Endothelial cell of umbilical vein (primary cell): ENCODE measurements at regions not wholly inside any gene's neighbourhood (a gene's known extent, or its start where the extent isn't known, plus 50 kb on each side); places are given as distances from the start of the nearest gene placed in this dataset.

Source experiments
- BruUV-seq: library from RNA; stranded (reverse); fragments of 400-500 nt; replicated peaks from 2 replicates; lab custom pipeline; 2021; lab: Mats Ljungman, UMichigan
- CTCF ChIA-PET: fragments of 300-600, 350-600 bp; sonication (Branson Sonifier 250); formaldehyde crosslinking; loops from one replicate; lab custom pipeline; 2021; ENCODE audit warnings: antibody characterized with exemption, inconsistent platforms; lab: Charles Lee
- POLR2A ChIA-PET: fragments of 300-600, 350-600 bp; sonication (Branson Sonifier 250); formaldehyde crosslinking; loops from one replicate; lab custom pipeline; 2021; ENCODE audit warnings: antibody characterized with exemption, inconsistent platforms; lab: Charles Lee
- DNase-seq: peaks from one replicate; pipeline ENCODE4 v3.0.0-alpha.2; 2011; ENCODE audit warnings: low read depth, low spot score
- FAIRE-seq: peaks from 2 replicates; lab custom pipeline; 2011; peaks lifted over from hg19 to GRCh38; lab: Jason Lieb, UNC
- H2AFZ ChIP-seq: 2 replicates; pipeline ENCODE4 v1.6.0; 2012; ENCODE audit warnings: low read depth, low read length, control low read depth, inconsistent platforms
- H3K27ac ChIP-seq: 2 replicates; pipeline ENCODE4 v1.5.1; 2011; ENCODE audit warnings: low read depth, mild to moderate bottlenecking, control low read depth, low read length, moderate library complexity; ENCODE audit not compliant: insufficient read depth
- H3K27me3 ChIP-seq, 2 experiments: 2 replicates each; pipeline versions ENCODE4 v1.6.0 to v1.6.1; 2011; ENCODE audit warnings: low read length in 2 of 2, mixed read lengths in 1 of 2; ENCODE audit not compliant: control insufficient read depth in 2 of 2, insufficient read depth in 2 of 2
- H3K36me3 ChIP-seq, 2 experiments: 2 replicates in 1 of 2; 3 replicates in 1 of 2; pipeline ENCODE4 v1.5.1; 2011; ENCODE audit warnings: low read length in 2 of 2, mild to moderate bottlenecking in 1 of 2, moderate library complexity in 1 of 2; ENCODE audit not compliant: control insufficient read depth in 2 of 2, insufficient read depth in 2 of 2; ENCODE audit errors: extremely low read depth in 1 of 2
- H3K4me1 ChIP-seq: 3 replicates; pipeline ENCODE4 v1.5.1; 2011; ENCODE audit warnings: mild to moderate bottlenecking, low read length; ENCODE audit not compliant: control insufficient read depth, insufficient read depth; ENCODE audit errors: extremely low read depth
- H3K4me2 ChIP-seq: 2 replicates; pipeline ENCODE4 v1.6.1; 2011; ENCODE audit warnings: low read length, control low read depth, mixed read lengths; ENCODE audit not compliant: insufficient read depth
- H3K4me3 ChIP-seq, 3 experiments: fragments of 200-600 bp in 1 of 3; sonication (generic), shearing (Covaris generic) in 1 of 3; replicated peaks in 1 of 3; 2 replicates each; pipeline ENCODE4 v1.5.1; 2011 to 2016; ENCODE audit warnings: control low read depth in 3 of 3, low read length in 3 of 3, mild to moderate bottlenecking in 2 of 3, inconsistent platforms in 1 of 3, low read depth in 1 of 3, moderate library complexity in 1 of 3; ENCODE audit not compliant: insufficient read depth in 1 of 3
- H3K79me2 ChIP-seq: 2 replicates; pipeline ENCODE4 v1.6.0; 2012; ENCODE audit warnings: low read length, inconsistent platforms; ENCODE audit not compliant: control insufficient read depth, insufficient read depth
- H3K9ac ChIP-seq: replicated peaks from 2 replicates; pipeline ENCODE3; 2011; ENCODE audit warnings: low read length, control low read depth; ENCODE audit not compliant: insufficient read depth; ENCODE audit errors: extremely low read depth
- H3K9me1 ChIP-seq: replicated peaks from 3 replicates; pipeline ENCODE4 v1.6.0; 2011; ENCODE audit warnings: mild to moderate bottlenecking, low read length; ENCODE audit not compliant: control insufficient read depth, insufficient read depth; ENCODE audit errors: extremely low read depth
- H3K9me3 ChIP-seq: replicated peaks from 2 replicates; pipeline ENCODE4 v1.5.1; 2012; ENCODE audit warnings: low read length, inconsistent platforms; ENCODE audit not compliant: control insufficient read depth, insufficient read depth
- H4K20me1 ChIP-seq: replicated peaks from 2 replicates; pipeline ENCODE3; 2011; ENCODE audit warnings: mild to moderate bottlenecking, low read length; ENCODE audit not compliant: control insufficient read depth, insufficient read depth; ENCODE audit errors: extremely low read depth
- EZH2 ChIP-seq: IDR thresholded peaks from 2 replicates; pipeline ENCODE4 v1.6.1; 2012; ENCODE audit warnings: borderline replicate concordance, low read depth, mild to moderate bottlenecking, moderate library complexity, low read length, inconsistent platforms; ENCODE audit not compliant: severe bottlenecking
- FOS ChIP-seq: IDR thresholded peaks from 2 replicates; pipeline ENCODE4 v1.6.1; 2011; ENCODE audit warnings: mild to moderate bottlenecking, low read length, moderate library complexity, borderline replicate concordance; ENCODE audit not compliant: insufficient read depth
- GATA2 ChIP-seq: IDR thresholded peaks from 2 replicates; pipeline ENCODE4 v1.7.0; 2011; ENCODE audit warnings: low read depth, mild to moderate bottlenecking, moderate library complexity, mixed read lengths, low read length; ENCODE audit not compliant: insufficient read length, insufficient read depth
- JUN ChIP-seq: IDR thresholded peaks from 2 replicates; pipeline ENCODE4 v1.6.1; 2011; ENCODE audit warnings: borderline replicate concordance, low read depth; ENCODE audit not compliant: insufficient read length, insufficient read depth
- MAX ChIP-seq: IDR thresholded peaks from 2 replicates; pipeline ENCODE4 v1.6.1; 2011; ENCODE audit not compliant: insufficient read depth, insufficient read length
- POLR2A ChIP-seq: IDR thresholded peaks from 2 replicates; pipeline ENCODE4 v1.6.1; 2012; ENCODE audit warnings: low read depth, mild to moderate bottlenecking, control low read depth, low read length
- POLR2AphosphoS5 ChIP-seq: IDR thresholded peaks from 2 replicates; pipeline ENCODE4 v1.6.1; 2012; ENCODE audit warnings: low read depth, mild to moderate bottlenecking, control low read depth, low read length, moderate library complexity; ENCODE audit not compliant: insufficient read depth
- dilution Hi-C: fragments of 300-500 bp; cut with MboI; formaldehyde crosslinking; loops from one replicate; pipeline ENCODE4 v1.15.0; 2019; ENCODE audit warnings: low sequenced_read_pairs; ENCODE audit not compliant: extremely low pct_ligation_motif_present
- intact Hi-C: fragments of 100-400 bp; cut with micrococcal nuclease; formaldehyde crosslinking; loops from one replicate; pipeline ENCODE4 v1.10.0; 2022

DNA sequence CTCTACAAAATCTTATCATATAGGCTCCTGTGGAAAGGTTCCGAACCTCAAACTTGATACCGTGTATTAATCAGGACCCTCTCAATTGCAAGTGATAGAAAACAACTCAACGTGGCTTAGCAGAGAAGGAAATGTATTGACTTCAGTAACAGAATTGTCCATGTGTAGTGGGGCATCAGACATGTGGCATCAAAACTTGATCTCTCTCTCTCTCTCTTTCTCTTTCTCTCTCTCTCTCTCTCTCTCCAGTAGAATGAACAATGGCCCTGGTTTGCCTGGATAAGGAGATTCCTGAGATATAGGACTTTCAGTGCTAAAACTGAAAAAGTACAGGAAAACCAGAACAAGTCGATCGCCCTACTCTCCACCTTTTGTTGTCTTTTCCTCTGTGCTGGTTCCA, 168.2 kb downstream of the DRD1 start:
- Histone ChIP-seq H3K36me3 (no peaks in the 10 kb centered on the region), H3K4me3 (no peak overlapping the region), H3K79me2 (no peaks in the 10 kb centered on the region), H2AFZ (no peak overlapping the region), H4K20me1 (no peaks in the 10 kb centered on the region), H3K4me2 (no peak overlapping the region), H3K27ac (no peak overlapping the region), H3K9me1 (no peaks in the 10 kb centered on the region), H3K4me1 (no peaks in the 10 kb centered on the region), H3K9ac (no peak overlapping the region), H3K9me3 (peaks cover 6% of the 10 kb centered on the region), H3K27me3 (no peaks in the 10 kb centered on the region)
- ChIA-PET CTCF (no interaction called here), POLR2A (no interaction called here)
- intact Hi-C loops, result no loop called here
- BruUV-seq, result no TSS peak
- DNase-seq (no peak), FAIRE-seq (no peak)
- dilution Hi-C loops, result no loop called here
- TF ChIP-seq POLR2AphosphoS5, result no peak
- no peak for TF ChIP-seq POLR2A
- no peak for TF ChIP-seq FOS
- TF ChIP-seq GATA2, result no peak
- no peak for TF ChIP-seq MAX

DNA sequence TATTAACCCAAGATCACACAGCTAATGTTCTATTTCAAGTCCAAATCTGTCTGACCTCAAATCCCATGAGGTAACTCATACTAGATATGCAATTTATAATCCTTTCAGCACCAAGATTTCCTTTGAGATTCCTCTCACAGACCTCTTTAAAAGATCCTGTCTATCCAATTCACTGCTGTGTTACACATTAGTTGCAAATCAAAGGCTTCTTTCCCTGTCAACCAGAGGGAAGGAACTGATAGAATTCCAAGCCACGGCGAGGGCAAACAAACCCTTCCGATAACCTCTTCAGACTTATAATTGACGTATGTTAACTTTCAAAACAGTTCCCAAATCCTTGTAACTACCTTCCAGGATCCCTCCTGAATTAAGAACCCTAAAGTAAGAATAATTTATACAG, 168.9 kb downstream of the DRD1 start:
- POLR2A ChIA-PET, result no interaction called here
- FAIRE-seq, result no peak

More for the DNA sequence above, 168.9 kb downstream of the DRD1 start:
- Histone ChIP-seq H3K27ac (no peak overlapping the region), H3K79me2 (no peaks in the 10 kb centered on the region), H3K27me3 (no peaks in the 10 kb centered on the region), H3K9me1 (no peaks in the 10 kb centered on the region), H3K9me3 (peaks cover 5% of the 10 kb centered on the region), H3K36me3 (no peaks in the 10 kb centered on the region), H3K4me3 (no peak overlapping the region), H4K20me1 (no peaks in the 10 kb centered on the region), H2AFZ (no peak overlapping the region), H3K4me1 (no peaks in the 10 kb centered on the region), H3K4me2 (no peak overlapping the region), H3K9ac (no peak overlapping the region)
- BruUV-seq, result no TSS peak
- no peak for DNase-seq
- no peak for TF ChIP-seq EZH2
- TF ChIP-seq JUN, result no peak
- dilution Hi-C loops (no loop called here), intact Hi-C loops (no loop called here)
- CTCF ChIA-PET, result no interaction called here
